Gastrocnemius medialis (tissue), 4 donors: ENCODE measurements at regions not wholly inside any gene's neighbourhood (a gene's known extent, or its start where the extent isn't known, plus 50 kb on each side); places are given as distances from the start of the nearest gene placed in this dataset.

Experiments
- CTCF ChIP-seq, 5 experiments: fragments of 450-650 bp in 3 of 5; fragments of 200-600 bp in 2 of 5; sonication (generic) in 2 of 5; IDR thresholded peaks in 4 of 5; conservative IDR thresholded peaks in 1 of 5; 1 replicate in 4 of 5; 2 replicates in 1 of 5; pipeline ENCODE4 v1.5.1; 2016 to 2019; ENCODE audit warnings: antibody characterized with exemption in 5 of 5, mild to moderate bottlenecking in 3 of 5, moderate library complexity in 3 of 5
- POLR2A ChIP-seq, 2 donors: fragments of 450-650 bp; IDR thresholded peaks; one replicate each; pipeline ENCODE4 v1.6.1; 2017; ENCODE audit warnings: antibody characterized with exemption in 2 of 2, mild to moderate bottlenecking in 2 of 2, moderate library complexity in 2 of 2

GRCh38 chr2:179383975-179384374 lies 119.3 kb upstream of the SESTD1 start:
- TF ChIP-seq CTCF (IDR thresholded peaks at IDR 0.05 in 4 of 5, conservative IDR thresholded peaks at IDR 0.05 in 1 of 5) = no peak
- no peak for TF ChIP-seq POLR2A (IDR thresholded peaks at IDR 0.05)
